Keratinocyte (primary cell): ENCODE measurements at regions not wholly inside any gene's neighbourhood (a gene's known extent, or its start where the extent isn't known, plus 50 kb on each side); places are given as distances from the start of the nearest gene placed in this dataset.
A peak's percentile ranks its signal among the peaks of the same experiment; 100 is the strongest.

Experiments
- DNase-seq: peaks from one replicate; pipeline ENCODE4 v3.0.0-alpha.2; 2011; ENCODE audit warnings: low read depth, missing footprints, low spot score
- FAIRE-seq: peaks from 2 replicates; lab custom pipeline; 2011; peaks lifted over from hg19 to GRCh38; lab: Jason Lieb, UNC
- H2AFZ ChIP-seq: 2 replicates; pipeline ENCODE4 v1.6.0; 2012; ENCODE audit warnings: low read length, control low read depth, inconsistent platforms; ENCODE audit not compliant: control insufficient read depth
- H3K27ac ChIP-seq: 2 replicates; pipeline ENCODE4 v1.5.1; 2011; ENCODE audit warnings: low read length; ENCODE audit not compliant: control insufficient read depth, insufficient read depth
- H3K27me3 ChIP-seq: 3 replicates; pipeline ENCODE4 v1.6.0; 2011; ENCODE audit warnings: low read length; ENCODE audit not compliant: control insufficient read depth, insufficient read depth; ENCODE audit errors: extremely low read depth
- H3K36me3 ChIP-seq, 2 experiments: 2 replicates in 1 of 2; 3 replicates in 1 of 2; pipeline ENCODE4 v1.5.1; 2011; ENCODE audit warnings: low read length in 2 of 2, mild to moderate bottlenecking in 1 of 2; ENCODE audit not compliant: control insufficient read depth in 2 of 2, insufficient read depth in 2 of 2; ENCODE audit errors: extremely low read depth in 1 of 2
- H3K4me1 ChIP-seq: 3 replicates; pipeline ENCODE4 v1.5.1; 2011; ENCODE audit warnings: low read length; ENCODE audit not compliant: control insufficient read depth, insufficient read depth; ENCODE audit errors: extremely low read depth
- H3K4me2 ChIP-seq: 3 replicates; pipeline ENCODE4 v1.6.0; 2011; ENCODE audit warnings: low read depth, low read length; ENCODE audit not compliant: control insufficient read depth, insufficient read depth; ENCODE audit errors: extremely low read depth
- H3K4me3 ChIP-seq, 3 experiments: fragments of 200-600 bp in 1 of 3; sonication (generic) in 1 of 3; 2 replicates in 2 of 3; 3 replicates in 1 of 3; pipeline ENCODE4 v1.5.1; 2011 to 2016; ENCODE audit warnings: low read length in 3 of 3, mild to moderate bottlenecking in 3 of 3, control low read depth in 2 of 3, inconsistent platforms in 1 of 3, low read depth in 1 of 3, mixed read lengths in 1 of 3, mixed run types in 1 of 3, moderate library complexity in 1 of 3; ENCODE audit not compliant: control insufficient read depth in 2 of 3, insufficient read depth in 2 of 3; ENCODE audit errors: extremely low read depth in 1 of 3
- H3K79me2 ChIP-seq: 2 replicates; pipeline ENCODE4 v1.6.0; 2012; ENCODE audit warnings: low read length; ENCODE audit not compliant: control insufficient read depth, insufficient read depth
- H3K9ac ChIP-seq: 3 replicates; pipeline ENCODE4 v1.6.0; 2011; ENCODE audit warnings: low read length; ENCODE audit not compliant: control insufficient read depth, insufficient read depth; ENCODE audit errors: extremely low read depth
- H3K9me1 ChIP-seq: 3 replicates; pipeline ENCODE4 v1.6.0; 2011; ENCODE audit warnings: low read length; ENCODE audit not compliant: control insufficient read depth, insufficient read depth; ENCODE audit errors: extremely low read depth
- H3K9me3 ChIP-seq: 2 replicates; pipeline ENCODE4 v1.5.1; 2012; ENCODE audit warnings: low read depth, low read length; ENCODE audit not compliant: control insufficient read depth
- H4K20me1 ChIP-seq: 3 replicates; pipeline ENCODE4 v1.6.0; 2011; ENCODE audit warnings: low read length; ENCODE audit not compliant: control insufficient read depth, insufficient read depth; ENCODE audit errors: extremely low read depth
- EZH2 ChIP-seq: IDR thresholded peaks from one replicate; pipeline ENCODE4 v1.6.1; 2012; ENCODE audit warnings: inconsistent platforms, mild to moderate bottlenecking, low read length, moderate library complexity
- dilution Hi-C: fragments of 300-500 bp; cut with MboI; formaldehyde crosslinking; loops from one replicate; pipeline ENCODE4 v1.7.0; 2020; ENCODE audit warnings: low sequenced_read_pairs; ENCODE audit not compliant: extremely low pct_ligation_motif_present
- TF ChIP-seq, protein P1 (sequence below), 3 experiments: IDR thresholded peaks in 1 of 3; conservative IDR thresholded peaks in 1 of 3; optimal IDR thresholded peaks in 1 of 3; 2 replicates in 2 of 3; 3 replicates in 1 of 3; pipeline versions ENCODE3 to v1.5.1; 2011; ENCODE audit warnings: low read length in 3 of 3, mild to moderate bottlenecking in 3 of 3, moderate library complexity in 2 of 3, control low read depth in 1 of 3, inconsistent platforms in 1 of 3; ENCODE audit not compliant: insufficient read depth in 2 of 3; ENCODE audit errors: extremely low read depth in 1 of 3

GRCh38 chr1:188937965-188938551, 1539.6 kb downstream of the BRINP3 start:
- DNase-seq (no peak), FAIRE-seq (no peak)
- H3K9ac ChIP-seq, result no peak overlapping the region
- H3K36me3 ChIP-seq, result no peaks in the 10 kb centered on the region
- no peaks in the 10 kb centered on the region for H4K20me1 ChIP-seq
- H3K9me1 ChIP-seq, result no peaks in the 10 kb centered on the region
- no peak overlapping the region for H3K27ac ChIP-seq
- no peak overlapping the region for H3K4me3 ChIP-seq
- TF ChIP-seq EZH2, result no peak
- TF ChIP-seq, protein P1, sequence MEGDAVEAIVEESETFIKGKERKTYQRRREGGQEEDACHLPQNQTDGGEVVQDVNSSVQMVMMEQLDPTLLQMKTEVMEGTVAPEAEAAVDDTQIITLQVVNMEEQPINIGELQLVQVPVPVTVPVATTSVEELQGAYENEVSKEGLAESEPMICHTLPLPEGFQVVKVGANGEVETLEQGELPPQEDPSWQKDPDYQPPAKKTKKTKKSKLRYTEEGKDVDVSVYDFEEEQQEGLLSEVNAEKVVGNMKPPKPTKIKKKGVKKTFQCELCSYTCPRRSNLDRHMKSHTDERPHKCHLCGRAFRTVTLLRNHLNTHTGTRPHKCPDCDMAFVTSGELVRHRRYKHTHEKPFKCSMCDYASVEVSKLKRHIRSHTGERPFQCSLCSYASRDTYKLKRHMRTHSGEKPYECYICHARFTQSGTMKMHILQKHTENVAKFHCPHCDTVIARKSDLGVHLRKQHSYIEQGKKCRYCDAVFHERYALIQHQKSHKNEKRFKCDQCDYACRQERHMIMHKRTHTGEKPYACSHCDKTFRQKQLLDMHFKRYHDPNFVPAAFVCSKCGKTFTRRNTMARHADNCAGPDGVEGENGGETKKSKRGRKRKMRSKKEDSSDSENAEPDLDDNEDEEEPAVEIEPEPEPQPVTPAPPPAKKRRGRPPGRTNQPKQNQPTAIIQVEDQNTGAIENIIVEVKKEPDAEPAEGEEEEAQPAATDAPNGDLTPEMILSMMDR (optimal IDR thresholded peaks at IDR 0.05 in 1 of 3, IDR thresholded peaks at IDR 0.05 in 1 of 3, conservative IDR thresholded peaks at IDR 0.05 in 1 of 3; ENCODE audit: extremely low read depth in 1 of 3, insufficient read depth in 2 of 3, low read length in 3 of 3), result peak in 1 of 3 experiments; percentile 12
- H3K4me2 ChIP-seq, result no peak overlapping the region
- dilution Hi-C loops, result no loop called here
- H2AFZ ChIP-seq, result no peak overlapping the region
- no peaks in the 10 kb centered on the region for H3K9me3 ChIP-seq
- no peaks in the 10 kb centered on the region for H3K27me3 ChIP-seq
- H3K4me1 ChIP-seq, result no peaks in the 10 kb centered on the region
- H3K79me2 ChIP-seq, result no peaks in the 10 kb centered on the region

- dilution Hi-C loops, result no loop called here
- no peak for TF ChIP-seq EZH2
- TF ChIP-seq, protein P1 (optimal IDR thresholded peaks at IDR 0.05 in 1 of 3, IDR thresholded peaks at IDR 0.05 in 1 of 3, conservative IDR thresholded peaks at IDR 0.05 in 1 of 3; ENCODE audit: extremely low read depth in 1 of 3, insufficient read depth in 2 of 3, low read length in 3 of 3), result no peak
- no peak overlapping the region for H3K4me2 ChIP-seq
- no peak overlapping the region for H3K4me3 ChIP-seq
- no peak for FAIRE-seq
- H4K20me1 ChIP-seq, result no peaks in the 10 kb centered on the region
- no peak overlapping the region for H3K9ac ChIP-seq
- no peak overlapping the region for H3K27ac ChIP-seq
- H3K36me3 ChIP-seq, result no peaks in the 10 kb centered on the region
- H3K9me3 ChIP-seq, result no peaks in the 10 kb centered on the region
- no peaks in the 10 kb centered on the region for H3K4me1 ChIP-seq
- no peaks in the 10 kb centered on the region for H3K27me3 ChIP-seq
- H3K9me1 ChIP-seq, result no peaks in the 10 kb centered on the region
- DNase-seq, result no peak
- no peaks in the 10 kb centered on the region for H3K79me2 ChIP-seq
- H2AFZ ChIP-seq, result no peak overlapping the region
Observed at GRCh38 chr1:188941986-188942385, 1535.7 kb downstream of the BRINP3 start.
